Amygdala (tissue), 56 donors: ENCODE measurements at regions not wholly inside any gene's neighbourhood (a gene's known extent, or its start where the extent isn't known, plus 50 kb on each side); places are given as distances from the start of the nearest gene placed in this dataset.

ENCODE experiments used
- DNase-seq, 56 donors: peaks; one replicate each; lab custom pipeline; 2025; lab: John Stamatoyannopoulos, UW

DNA sequence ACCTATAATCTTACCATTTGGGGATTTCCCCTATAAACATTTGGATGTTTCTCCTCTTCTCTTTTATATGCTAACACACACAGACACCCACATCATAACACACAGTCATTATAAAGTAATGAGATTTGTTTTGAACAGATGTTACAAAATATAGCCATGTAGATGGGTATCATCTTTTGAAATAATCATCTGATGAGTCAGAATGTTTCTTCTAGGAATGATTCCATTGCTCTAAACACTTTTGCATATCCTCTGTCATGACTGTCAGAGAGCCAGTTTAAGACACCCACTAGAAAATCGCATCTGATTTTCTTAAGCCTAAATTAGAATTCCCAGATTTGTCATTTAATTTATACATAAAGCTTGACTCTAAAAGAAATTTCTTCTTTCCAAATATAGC lies 442.6 kb downstream of the CMPK2 start:
- DNase-seq = no peak

DNA sequence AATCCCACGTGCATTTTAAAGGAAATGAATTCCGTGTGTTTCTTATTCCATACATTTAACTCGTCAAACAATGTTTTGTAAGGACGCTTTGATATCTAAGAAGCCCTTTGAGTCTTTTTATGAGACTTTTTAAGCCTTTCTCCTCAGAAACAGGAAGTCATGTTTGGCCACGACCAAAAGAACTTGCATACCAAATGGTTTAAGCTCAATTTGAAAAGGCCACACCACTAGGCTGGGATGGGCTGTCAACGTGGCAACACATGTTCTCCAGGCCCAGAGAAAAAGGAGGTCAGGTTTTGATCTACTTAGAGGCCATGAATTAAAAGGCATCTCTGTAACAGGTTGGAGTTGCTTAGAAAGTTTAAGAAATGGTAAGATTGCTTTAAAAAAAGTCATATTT lies 441.8 kb downstream of the CMPK2 start:
- DNase-seq = no peak

DNA sequence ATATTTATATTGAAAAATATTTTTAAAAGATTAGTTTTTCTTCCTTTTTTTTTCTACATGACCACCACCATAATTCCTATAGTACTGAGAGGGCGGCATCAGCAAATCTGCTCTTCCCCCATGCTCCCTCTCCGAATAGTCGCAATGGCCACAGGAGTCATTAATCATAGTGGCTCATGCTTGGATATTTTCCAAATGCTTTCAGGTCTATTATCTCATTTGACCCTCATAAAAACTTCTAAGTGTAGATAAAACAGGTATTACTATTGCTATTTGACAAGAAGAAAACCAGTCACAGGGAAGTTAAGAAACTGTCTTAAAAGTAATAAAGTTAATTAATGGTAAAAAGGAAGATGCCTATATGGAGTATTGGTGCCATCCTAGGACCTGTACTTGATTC lies 440.7 kb downstream of the CMPK2 start:
- no peak for DNase-seq

DNA sequence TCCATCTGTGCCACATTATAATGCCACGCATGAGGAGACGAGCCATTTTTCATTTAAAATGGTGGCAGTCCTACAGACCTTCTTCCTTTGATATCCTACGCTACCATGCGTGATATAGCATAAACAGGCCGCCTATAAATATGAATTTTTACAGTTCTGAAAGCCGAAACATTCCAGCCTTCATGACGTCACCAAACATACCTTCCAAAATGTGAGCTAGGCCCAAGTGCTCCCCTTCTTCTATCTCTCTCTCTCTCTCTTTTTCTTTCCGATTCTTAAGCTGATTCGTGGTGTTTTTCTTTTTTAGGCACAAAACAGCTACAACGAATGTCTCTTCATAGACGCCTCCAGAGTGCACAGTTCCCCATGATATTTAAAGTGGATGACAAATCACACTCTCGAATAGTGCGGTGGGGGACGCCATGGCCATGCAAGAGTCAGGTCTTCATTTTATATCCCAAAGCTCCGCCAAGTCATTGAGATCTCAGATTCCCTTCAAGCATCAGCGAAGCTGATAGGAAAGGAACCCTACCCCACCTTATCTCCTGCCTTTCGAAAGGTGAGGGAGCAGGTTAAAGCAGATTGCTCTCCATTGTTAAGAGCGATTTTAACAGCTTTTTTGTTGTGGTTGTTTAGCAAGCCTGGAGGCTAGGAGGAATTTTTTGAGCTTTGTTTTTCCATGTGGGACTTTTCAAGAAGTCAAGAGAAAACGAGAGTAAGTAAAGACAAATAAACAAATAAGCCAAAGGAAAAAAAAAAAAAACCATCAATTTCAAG lies 436.3 kb downstream of the CMPK2 start:
- no peak for DNase-seq

DNA sequence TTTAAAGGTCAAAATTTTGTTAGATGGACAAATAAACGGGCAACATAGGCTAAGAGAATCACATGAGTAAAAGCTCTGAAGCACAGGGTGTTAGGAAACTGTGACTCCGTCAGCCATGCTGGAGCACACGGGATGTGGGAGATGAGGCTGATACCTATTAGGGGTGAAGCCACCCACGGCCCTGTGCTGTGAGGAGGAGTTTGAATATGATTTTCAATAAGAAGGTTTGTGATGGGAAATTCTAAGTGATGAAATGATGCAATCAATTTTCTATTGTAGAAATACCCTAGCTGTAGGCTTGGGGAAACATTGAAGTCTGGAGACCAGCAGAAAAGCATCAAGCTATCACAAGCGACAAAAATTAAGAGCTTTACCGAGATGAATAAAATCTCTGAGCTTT lies 431.3 kb downstream of the CMPK2 start:
- no peak for DNase-seq

DNA sequence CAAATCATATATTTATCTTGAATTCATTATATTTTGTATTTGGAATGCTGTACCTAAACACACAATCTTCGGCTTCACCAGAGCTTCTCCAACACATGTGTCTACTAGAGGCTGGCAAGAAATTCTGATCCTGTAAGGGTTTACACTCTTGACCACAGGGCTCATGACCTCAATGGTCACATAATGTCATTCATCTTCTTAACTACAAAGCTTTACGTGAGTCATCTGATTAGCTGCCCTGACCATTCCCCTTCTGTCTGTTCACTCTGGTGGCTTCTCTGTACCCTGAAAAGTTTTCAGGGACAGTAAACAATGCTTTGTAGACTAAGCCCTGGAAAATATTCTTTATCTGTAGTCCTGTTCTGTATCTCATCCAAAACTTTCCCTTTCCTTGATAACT lies 423.9 kb downstream of the CMPK2 start:
- no peak for DNase-seq

DNA sequence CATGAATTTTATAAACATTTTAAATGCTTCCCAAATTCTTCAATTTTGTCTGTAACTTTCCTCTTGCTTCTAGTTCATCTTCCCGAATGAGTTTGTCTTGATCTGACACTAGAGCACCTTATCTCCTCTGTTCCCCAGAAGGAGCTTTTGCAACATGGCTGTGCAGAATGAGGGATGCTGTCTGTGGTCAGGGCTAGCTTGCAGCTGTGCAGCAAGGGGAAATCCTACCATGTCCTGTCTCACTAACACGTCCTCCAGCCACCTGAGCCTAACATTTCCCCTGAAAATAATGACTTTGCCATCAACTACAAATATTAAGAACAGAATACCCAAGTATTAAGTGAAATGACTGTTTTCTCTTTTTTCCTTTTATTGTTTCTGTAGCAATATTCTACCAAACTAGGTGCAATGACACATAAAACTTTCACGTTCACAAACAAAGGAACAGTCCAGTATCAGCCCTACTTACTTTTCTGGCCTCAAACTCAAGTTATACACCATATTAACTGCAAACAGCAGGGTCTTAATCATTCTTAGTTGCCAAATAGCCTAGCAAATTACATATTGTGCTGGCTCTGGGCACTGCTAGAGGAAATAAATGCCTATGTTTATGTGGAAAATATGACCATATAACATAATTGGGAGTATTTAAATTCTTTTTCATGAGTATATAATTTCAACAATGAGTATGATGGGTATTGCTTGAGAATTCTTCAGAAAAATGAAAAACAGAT lies 423.3 kb downstream of the CMPK2 start:
- DNase-seq = no peak

DNA sequence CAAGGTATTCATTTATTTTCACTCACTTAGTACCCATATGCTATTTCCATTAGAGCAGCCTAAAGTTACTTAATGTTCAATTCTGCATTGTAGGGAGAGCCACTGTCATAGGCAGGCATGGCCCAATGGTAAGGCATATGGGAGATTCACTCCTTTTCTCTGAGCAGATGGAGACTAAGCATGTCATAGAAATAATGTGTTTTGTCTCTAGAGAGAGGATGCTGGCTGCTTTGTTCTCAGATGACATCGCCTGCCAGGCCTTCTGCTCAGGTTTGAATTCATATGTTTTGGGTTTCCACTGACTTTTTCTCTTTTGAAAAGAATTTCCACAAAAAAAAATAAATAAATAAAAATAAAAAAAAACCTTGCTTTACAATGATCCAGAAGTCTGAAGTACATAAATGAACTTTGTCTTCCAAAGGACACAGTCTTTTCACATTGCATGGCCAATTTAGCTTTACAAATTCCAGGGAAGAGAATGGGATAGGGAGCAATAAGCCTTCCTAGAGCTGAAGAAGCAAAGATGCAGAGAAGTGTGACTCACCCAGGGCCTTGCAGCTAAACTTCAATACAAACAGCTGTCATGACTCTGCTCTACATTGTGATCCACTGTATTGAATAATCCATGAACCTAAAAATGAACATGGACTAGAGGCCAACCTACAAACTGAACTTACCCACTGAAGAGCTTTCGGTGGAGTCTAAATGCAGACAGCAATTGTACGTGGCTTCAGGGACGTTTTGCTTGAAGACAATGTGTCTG lies 422.5 kb downstream of the CMPK2 start:
- DNase-seq = no peak

DNA sequence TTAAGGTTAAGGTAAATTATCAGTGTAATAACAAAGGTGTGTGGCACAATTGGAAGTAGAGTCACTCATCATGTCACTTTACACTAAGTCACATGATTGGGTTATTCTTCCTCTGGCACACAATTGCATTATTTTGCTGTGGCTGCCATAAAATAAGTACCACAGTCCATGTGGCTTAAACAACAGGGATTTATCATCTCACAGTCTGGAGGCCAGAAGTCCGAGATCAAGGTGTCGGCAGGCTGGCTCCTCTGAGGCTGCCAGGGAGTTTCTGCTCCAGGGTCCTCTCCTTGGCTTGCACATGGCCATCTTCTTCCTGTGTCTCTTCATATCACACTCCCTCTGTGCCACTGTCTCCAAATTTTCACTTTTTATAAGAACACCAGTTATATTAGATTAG lies 421.2 kb downstream of the CMPK2 start:
- no peak for DNase-seq

DNA sequence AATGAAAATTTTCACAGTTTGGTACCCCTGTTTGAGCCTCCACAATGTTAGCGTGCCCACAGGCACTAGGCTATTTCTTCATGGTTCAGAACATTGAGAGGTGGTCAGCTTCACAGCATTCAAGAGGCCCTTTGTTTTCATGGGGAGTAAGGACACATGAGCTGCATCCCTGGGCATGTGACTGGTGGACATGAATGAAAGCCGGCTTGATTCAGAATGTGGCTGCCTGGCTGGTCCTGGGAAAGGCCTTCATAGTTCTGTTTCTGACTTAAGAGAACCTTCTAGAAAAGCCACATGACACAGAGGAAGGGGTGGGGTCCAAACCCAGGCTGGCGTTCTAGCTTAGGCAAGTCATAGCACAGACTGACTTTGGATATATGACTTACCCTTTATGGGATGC lies 420.6 kb downstream of the CMPK2 start:
- DNase-seq = peak in 4 of 56 donors; percentile 2 to 38 (median 6)

DNA sequence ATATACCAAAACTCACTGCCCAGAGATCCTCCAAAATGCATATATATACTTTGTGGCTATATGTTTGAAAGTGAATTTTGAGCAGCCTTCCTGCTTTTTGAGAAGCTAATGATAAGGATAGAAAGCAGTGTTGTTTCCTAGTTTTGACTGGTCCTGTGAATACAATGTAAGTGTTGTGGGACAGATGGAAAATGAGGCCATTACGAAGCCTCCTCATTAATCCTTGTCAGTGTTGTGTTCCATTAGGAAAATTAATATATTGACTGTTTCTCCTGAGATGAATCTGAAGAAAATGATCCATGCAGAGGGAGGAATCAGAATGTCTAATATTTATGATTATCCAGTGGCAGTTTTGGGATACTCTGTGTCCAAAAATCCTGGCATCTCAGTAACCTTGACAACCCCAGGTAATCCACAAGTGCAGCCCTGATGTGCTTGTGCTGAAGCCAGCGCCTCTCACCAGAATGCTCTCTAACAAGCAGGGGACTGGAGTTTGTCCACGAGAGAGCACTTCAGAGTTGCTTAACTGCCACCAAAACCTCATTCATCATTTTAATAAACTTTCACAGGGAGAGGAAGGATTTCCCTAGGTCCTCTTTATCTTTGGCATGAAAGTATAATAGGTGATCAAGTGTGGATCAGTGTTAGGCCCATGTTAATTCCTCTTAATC lies 418.6 kb downstream of the CMPK2 start:
- no peak for DNase-seq

DNA sequence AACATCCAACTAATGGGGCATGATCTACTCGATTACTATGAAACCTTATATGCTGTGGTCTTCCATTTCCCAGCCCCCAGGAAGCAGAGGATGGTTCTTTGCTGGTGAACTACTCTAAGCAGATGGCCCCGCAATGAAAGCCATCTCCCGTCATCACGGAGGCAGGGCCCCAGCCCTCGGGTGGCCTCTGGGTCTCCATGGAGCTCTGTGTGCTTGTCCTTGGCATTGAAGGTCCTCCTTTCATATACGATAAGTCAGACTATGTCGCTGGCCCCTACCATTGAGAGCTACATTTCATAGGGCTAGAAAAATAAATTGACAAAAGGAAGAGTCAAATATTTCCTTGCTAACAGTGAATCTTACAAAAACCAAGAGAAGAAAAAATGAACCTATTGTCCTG lies 416.8 kb downstream of the CMPK2 start:
- DNase-seq = no peak

DNA sequence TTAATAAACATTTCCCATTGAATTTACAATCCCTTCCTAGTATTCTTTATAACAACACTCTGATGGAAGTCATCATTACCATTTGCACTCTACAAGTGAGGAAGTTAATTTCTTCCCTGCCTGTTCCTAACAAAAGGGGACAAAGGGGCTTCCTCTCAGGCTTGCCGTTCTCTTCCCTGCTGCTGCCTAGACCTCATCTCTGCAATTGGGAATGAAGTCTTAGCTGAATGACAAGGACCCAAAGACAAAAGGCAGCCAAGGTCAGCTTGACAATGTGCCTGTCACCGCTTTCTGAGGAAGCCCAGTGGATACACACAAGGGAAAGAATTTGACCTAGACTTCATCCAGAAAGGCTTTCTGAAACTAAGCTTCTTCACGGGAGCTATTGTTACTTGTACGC lies 416.4 kb downstream of the CMPK2 start:
- DNase-seq = no peak

DNA sequence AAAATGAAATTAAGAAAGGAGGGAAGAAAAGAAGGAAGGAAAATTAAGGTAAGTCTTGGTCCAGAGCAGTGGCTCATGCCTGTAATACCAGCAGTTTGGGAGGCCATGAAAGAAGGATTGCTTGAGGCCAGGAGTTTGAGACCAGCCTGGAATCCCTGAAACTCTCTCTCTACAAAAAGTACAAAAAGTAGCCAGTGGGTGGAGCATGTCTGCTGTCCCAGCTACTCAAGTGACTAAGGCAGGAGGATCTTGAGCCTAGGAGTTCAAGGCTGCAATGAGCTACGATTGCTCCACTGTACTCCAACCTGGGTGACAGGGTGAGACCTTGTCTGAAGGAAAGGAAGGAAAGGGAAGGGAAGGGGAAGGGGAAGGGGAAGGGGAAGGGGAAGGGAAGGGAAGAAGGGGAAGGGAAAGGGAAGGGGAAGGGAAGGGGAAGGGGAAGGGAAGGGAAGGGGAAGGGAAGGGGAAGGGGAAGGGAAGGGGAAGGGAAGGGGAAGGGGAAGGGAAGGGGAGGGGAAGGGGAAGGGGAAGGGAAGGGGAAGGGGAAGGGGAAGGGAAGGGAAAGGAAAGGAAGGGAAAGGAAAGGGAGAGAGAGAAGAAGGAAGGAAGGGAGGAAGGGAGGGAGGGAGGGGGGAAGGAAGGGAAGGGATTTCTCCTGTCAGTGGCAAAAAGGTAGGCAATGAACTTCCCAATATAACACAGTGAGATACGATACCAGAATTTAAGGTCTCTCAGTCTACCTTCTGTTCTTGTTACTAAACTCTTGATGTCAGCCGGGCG lies 412.8 kb downstream of the CMPK2 start:
- no peak for DNase-seq

DNA sequence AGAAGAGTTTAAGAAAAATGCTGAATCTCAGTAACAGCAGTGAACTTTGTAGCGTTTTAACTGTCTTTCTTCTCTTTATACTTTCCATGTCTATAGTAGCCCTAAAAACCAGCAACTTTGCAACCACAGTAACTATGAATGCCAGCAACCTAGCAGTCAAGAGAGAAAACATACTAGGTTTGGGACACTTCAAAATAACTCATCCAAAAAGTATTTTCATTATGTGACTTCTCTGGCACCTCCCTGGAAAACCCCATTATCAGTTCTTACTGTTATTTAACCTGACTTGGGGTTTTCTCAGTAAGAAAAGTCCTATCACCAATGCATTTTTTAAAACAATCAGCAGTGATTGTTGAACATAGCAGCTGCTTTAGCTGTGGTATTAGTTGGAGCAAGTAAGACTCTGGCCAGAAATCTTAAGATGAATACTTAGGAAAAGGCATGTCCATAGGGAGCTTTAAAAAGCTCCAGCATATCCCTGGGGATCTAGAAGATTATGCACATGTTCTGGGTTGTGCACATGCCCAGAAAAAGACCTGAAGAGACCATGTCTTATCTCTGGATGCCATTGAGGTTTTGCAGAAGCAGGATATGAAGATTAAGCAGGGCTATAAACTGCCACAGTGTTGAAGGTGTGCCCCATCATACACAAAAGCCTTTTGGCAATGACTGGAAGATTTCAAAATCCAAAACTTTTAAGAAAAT lies 411.3 kb downstream of the CMPK2 start:
- no peak for DNase-seq

DNA sequence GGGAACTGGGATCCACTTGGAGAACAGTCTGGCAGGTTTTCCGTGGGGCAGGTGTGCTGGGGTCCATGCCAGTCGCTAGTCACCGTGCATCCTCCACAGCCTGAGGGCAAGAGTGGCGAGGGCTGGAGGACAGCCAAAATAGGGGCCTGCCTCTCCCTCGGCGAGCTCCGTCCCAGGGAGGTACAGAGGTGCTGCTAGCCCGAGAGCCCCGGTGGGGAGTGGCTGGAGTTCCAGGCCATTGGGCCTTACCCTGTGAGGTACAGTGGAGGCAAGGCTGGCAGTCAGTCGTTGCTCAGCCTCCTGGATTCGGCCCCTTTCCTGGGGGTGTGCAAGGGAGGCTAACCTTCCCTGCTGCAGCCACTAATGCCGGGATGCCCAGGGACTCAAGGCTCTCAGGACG lies 406.6 kb downstream of the CMPK2 start:
- no peak for DNase-seq

DNA sequence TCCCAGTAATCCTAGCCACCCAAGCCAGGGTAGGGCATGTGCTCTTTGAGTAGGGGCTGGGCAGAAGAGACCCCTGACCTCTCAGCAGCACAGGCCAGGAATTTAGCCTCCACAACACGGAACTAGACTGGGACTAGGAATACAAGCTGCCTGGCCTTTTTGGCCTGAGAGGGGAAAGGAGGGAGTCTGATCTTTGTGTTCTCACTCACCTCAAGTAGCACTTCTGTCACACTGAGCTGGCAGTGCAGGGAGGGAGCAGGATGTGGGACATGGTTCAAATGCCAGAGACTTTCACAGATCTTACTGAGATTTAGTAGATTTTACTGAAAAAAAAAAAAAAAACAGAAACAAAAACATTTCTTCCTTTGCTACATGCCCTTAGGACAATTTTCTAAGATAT lies 395.2 kb downstream of the CMPK2 start:
- no peak for DNase-seq

DNA sequence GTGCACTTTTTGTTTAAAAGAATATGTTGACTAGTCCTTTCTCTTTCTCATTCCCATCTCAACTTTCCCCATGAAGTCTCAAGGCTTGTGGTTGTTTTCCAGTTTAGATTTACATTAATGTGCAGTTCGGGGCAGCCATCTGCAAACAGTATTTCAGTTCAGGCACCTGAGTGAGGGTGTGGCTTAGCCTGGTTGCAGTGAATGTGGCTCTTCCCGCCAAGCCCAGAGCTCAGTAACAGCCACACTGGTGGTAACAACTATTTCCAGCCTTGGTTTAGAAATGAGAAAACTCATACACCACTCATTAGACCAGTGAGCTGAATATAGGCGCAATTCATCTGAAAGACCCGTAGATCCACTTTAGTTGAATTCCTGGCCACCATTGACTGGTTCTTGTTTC lies 394.3 kb downstream of the CMPK2 start:
- DNase-seq = no peak
